Retina (tissue), 1 donor: ENCODE measurements at regions not wholly inside any gene's neighbourhood (a gene's known extent, or its start where the extent isn't known, plus 50 kb on each side); places are given as distances from the start of the nearest gene placed in this dataset.

Source experiments
- DNase-seq: peaks from one replicate; pipeline ENCODE4 v3.0.0-alpha.2; 2016

GRCh38 chr11:19595499-19595839, 117.2 kb upstream of the NAV2 start:
- DNase-seq, result no peak

GRCh38 chr11:19594326-19594725, 118.3 kb upstream of the NAV2 start:
- no peak for DNase-seq

DNA sequence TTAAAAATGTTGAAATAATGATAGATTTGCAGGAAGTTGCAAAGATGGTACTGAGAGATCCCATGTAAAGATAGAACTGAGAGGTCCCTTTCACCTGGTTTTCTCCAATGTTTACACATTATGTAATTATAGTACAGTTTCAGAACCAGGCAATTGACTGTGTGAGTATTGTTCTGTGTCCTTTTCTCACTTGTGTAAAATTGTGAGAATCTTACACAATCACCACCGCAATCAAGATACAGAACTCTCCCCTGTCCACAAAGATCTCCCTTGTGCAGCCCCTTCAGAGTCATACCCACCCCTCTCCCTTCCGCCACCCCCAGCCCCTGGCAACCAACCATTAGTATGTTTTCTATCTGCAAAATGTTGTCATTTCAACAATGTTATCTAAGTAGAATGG, 119.8 kb upstream of the NAV2 start:
- DNase-seq, result no peak

- DNase-seq, result no peak
Measured at GRCh38 chr11:19589567-19590260, 122.9 kb upstream of the NAV2 start.

DNA sequence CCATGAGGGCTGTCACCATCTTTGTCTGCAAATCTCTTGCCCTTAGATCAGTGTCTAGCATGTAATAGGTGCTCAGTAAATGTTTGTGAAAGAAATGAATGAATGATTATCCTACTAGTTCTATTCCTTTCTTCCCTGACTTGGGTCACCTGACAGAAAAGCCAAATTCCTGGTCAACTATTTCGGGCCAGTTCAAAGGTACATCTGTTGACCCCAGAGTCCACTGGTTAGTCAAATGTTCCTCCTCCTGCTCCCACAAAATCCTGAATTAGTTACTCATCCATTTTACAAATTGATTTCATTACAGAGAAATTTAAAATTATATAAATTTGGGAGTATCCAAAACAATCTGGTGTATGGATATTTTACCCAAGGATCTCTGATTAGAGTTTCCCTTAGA, 124.7 kb upstream of the NAV2 start:
- DNase-seq, result no peak

- DNase-seq, result no peak
Measured at GRCh38 chr11:19580646-19581045, 132.0 kb upstream of the NAV2 start.

- no peak for DNase-seq
Measured at GRCh38 chr11:19579957-19580356, 132.7 kb upstream of the NAV2 start.

DNA sequence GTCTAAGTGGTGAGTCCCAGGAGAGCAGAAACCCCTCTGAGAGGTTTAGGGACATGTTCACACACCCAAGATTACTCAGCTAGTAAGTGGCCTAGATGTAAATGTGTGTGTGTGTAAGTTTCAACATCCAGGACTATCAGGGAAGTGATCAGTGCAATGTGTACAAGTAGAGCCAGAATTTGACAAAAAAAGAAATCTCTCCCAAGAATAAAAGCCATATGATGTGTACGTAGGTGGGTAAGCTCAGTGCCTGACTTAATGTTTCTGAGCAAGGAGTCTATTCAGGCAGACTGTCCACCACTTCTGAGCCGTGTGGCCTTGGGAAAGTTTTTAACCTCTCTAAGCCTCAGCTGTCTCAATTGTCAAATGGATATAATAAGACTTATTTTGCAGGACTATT, 133.8 kb upstream of the NAV2 start:
- DNase-seq, result no peak

- DNase-seq, result no peak
Measured at GRCh38 chr11:19577976-19578619, 134.5 kb upstream of the NAV2 start.

GRCh38 chr11:19577391-19577975, 135.2 kb upstream of the NAV2 start:
- no peak for DNase-seq

DNA sequence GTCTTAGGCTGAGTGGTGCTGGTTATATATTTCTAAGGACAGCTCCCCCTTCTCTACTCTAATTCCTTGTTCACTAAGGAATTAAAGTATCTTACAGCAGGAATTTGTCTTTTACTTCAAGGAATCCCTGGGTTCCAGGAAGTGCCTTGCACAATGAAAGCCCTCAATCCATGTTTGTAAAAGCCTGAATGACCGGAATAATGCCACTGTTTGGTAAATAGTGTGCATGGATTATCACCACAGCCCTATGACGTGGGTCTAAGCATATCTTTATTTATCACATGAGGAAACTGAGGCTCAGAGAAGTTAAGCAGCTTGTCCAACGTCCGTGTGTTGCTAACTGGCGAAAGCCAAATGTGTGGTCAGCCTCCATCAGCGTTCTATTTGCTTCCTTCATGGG, 135.7 kb upstream of the NAV2 start:
- no peak for DNase-seq

- no peak for DNase-seq
Measured at GRCh38 chr11:19576054-19576453, 136.6 kb upstream of the NAV2 start.

GRCh38 chr11:19574916-19575315, 137.7 kb upstream of the NAV2 start:
- DNase-seq, result no peak

GRCh38 chr11:19573666-19574065, 139.0 kb upstream of the NAV2 start:
- DNase-seq, result no peak

DNA sequence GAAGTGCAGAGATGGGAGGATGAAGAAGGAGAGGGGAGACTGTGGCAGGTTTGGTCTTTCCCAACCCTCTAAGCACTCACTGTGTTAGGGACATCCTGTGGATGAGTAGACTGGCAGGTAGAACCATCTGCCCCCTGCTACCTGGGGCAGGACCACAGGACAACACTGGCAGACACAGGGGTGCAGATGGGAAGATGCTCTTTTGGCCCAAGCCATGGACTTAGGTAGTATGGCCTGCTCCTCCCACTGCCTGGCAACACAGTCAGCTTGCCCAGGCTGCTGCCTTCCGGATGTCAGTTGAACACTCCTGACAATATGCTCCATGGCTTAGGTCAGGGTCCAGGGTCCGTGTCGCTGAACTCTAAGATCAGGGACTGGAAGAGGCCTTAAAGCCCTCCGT, 140.7 kb upstream of the NAV2 start:
- no peak for DNase-seq

- no peak for DNase-seq
Measured at GRCh38 chr11:19570889-19571288, 141.7 kb upstream of the NAV2 start.

DNA sequence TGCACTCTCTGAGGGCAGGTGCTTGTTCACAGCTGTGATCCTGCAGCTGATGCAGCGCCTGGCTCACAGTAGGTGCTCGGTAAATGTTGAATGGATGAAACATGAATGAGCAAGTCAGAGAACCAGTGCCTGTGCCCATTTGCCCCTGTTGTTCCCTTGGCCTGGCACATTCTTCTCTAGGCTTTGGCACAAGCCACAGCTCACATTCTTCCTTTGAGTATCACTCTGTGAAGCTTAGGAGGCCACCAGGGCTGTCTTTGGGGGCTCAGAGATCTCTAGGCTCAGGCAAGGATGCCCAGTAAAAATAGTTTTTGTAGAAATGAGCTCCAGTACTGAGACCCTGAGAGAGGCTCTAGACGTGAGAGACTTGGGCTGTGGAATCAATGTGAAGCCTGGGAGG, 144.6 kb upstream of the NAV2 start:
- DNase-seq, result no peak

GRCh38 chr11:19566583-19567379, 145.9 kb upstream of the NAV2 start:
- no peak for DNase-seq

DNA sequence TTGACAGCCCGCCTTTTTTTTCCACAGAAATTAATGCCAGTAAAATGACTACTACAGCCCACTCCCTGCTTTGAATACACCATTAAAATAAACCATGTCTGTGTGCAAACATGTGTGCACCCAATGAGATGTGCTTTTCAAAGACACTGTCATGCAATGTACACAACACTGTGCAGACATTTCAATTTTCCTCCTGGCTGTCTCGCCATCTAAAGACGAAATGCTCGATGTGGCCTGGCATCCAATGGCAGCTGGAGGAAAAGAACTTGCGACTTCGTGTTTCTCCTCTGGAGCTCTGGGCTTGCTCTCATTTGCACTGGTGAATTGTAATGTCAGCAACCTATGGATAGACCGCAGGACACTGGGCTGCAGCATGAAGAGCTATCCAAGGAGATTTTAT, 147.0 kb upstream of the NAV2 start:
- no peak for DNase-seq

DNA sequence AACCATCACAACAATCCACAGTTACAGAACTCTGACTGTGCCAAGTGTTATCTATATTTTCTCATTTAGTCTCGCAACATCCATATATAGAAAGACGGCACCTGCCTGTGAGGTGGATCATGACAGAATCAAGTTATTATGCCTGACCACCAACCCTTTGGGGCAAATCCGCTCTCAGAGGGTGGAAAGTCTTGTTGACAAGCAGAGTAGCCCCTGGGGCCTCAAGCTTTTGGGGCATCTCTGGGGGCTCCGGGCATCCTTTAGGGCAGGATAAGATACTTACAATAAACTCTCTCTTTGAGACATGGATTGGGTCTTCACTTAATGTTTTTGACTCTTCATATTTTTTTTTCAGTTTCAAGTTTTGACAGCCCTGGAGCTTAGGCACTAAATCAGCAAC, 150.5 kb upstream of the NAV2 start:
- no peak for DNase-seq

GRCh38 chr11:19561011-19561410, 151.6 kb upstream of the NAV2 start:
- DNase-seq, result no peak

GRCh38 chr11:19560156-19560555, 152.5 kb upstream of the NAV2 start:
- DNase-seq, result no peak

DNA sequence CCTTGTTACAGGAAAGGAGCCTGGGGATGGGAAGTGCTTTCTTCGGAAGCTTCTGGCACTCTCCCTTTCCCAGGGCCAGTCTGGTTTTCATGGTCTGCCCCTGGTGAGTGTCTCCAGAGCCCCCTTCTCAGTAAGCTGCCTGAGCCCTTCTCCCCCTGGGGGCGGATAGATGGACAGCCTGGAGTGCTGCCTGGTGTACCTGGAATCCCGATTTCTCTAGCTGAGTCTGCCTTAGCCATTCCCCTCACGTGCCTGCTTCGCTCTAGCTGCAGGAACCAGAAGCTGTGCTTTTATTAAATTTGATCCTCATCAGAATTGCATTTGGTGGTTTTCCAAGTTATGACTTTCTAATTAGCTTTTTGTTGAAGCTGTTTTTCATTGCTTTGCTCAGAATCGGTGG, 152.9 kb upstream of the NAV2 start:
- no peak for DNase-seq
